ENCODE measurements at regions not wholly inside any gene's neighbourhood (a gene's known extent, or its start where the extent isn't known, plus 50 kb on each side); places are given as distances from the start of the nearest gene placed in this dataset.

DNA sequence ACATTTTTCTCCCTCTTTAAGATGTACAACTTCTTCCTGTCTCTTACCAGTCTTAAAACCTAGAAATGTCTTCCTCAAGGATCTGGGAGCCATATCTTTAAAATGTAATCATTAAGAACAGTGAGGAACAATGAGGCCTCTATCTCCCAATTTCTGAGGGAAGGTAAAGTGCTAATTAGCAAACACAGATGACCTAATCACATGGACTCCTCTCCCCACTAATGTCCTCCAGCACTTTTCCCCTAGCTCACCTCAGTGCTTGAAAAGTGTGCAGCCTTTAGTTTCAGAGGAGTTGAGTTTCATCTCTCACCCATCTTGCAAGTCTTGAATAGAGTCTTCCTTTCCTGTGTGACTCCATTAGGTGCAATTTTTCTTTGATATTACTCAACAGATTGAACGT lies 771.0 kb downstream of the PDCD6IP start:
- no peak for DNase-seq
- Histone ChIP-seq H3K4me1 (no peaks in the 10 kb centered on the region), H3K27ac (peak overlapping the region in 1 of 10 donors; percentile 58), H3K36me3 (no peaks in the 10 kb centered on the region), H3K4me3 (no peak overlapping the region), H3K27me3 (peaks cover 0 to 2% (median 0%) of the 10 kb centered on the region in 7 donors), H3K9me3 (peaks cover 0 to 25% (median 10%) of the 10 kb centered on the region in 11 donors)
- 41 to 67% methylated on average over 1 of the region's 1 CpG for WGBS, 2 donors
- TF ChIP-seq, protein P1, sequence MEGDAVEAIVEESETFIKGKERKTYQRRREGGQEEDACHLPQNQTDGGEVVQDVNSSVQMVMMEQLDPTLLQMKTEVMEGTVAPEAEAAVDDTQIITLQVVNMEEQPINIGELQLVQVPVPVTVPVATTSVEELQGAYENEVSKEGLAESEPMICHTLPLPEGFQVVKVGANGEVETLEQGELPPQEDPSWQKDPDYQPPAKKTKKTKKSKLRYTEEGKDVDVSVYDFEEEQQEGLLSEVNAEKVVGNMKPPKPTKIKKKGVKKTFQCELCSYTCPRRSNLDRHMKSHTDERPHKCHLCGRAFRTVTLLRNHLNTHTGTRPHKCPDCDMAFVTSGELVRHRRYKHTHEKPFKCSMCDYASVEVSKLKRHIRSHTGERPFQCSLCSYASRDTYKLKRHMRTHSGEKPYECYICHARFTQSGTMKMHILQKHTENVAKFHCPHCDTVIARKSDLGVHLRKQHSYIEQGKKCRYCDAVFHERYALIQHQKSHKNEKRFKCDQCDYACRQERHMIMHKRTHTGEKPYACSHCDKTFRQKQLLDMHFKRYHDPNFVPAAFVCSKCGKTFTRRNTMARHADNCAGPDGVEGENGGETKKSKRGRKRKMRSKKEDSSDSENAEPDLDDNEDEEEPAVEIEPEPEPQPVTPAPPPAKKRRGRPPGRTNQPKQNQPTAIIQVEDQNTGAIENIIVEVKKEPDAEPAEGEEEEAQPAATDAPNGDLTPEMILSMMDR (IDR thresholded peaks at IDR 0.05) = no peak
- ATAC-seq = no peak
- intact Hi-C loops (cut with DNase I) = no loop called here

DNA sequence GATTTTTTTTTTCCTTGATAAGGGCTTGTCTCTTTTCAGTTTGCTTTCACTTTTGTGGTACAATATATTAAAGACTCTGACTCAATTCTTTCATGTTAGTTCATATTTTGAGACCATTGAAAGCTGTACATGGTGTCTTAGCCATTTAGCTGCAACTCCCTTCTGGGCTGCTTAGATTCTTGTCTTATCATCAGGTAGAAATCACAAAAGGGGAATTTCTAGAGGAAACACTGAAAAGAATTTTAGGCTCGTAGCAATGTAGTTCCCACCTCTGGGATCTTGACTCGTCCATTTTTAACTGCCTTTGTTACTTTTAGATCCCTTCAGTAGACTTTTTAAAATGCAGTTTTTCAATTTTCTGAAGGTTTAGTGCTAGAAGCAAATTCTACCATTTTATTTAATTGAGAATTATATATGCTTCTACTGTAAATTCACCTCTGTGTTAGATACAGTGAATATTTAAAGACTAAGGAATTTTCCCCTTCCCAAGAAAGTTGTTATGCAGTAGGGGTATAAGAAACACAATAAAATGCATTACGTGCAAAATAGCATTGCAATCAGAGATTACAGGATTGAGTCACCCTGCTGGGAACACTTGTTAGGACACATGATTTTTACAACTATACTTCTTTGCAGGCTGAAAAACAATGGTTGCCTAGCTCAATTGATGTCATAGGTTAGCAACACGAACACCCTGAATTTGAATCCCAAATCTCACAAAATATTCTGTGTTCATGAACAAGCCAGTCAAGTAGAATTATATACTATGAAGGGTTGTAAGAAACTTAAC lies 772.7 kb downstream of the PDCD6IP start:
- 55 to 61% methylated on average over 4 of the region's 4 CpGs for WGBS, 2 donors
- Histone ChIP-seq H3K4me3 (no peak overlapping the region), H3K27me3 (peaks cover 0 to 4% (median 0%) of the 10 kb centered on the region in 7 donors), H3K9me3 (peaks cover 0 to 9% (median under 1%) of the 10 kb centered on the region in 11 donors), H3K36me3 (no peaks in the 10 kb centered on the region), H3K27ac (no peak overlapping the region), H3K4me1 (no peaks in the 10 kb centered on the region)
- TF ChIP-seq, protein P1 (IDR thresholded peaks at IDR 0.05) = no peak
- ATAC-seq (no peak), DNase-seq (no peak)
- intact Hi-C loops (cut with DNase I) = no loop called here

DNA sequence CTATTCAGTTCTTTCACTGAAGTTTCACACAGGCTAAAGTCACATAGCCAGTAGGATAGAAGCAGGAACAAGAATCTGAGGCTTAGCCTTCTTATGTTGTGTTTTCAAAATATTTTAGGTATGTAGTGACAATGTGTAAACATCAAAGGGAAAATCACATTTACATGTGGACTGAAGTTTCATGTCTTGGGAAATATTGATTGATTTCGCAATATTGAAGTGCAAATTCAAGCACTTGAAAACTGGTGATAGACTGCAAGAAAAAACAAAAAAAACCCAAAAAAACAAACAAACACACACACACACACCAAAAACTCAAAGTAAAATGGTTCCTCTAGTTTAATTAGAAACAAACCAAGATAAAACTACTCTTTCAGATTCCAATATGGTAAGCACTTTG lies 773.3 kb downstream of the PDCD6IP start:
- no peaks in the 10 kb centered on the region for H3K4me1 ChIP-seq
- H3K9me3 ChIP-seq = peaks cover 0 to 3% (median 0%) of the 10 kb centered on the region in 11 donors
- no peak overlapping the region for H3K27ac ChIP-seq
- no peak overlapping the region for H3K4me3 ChIP-seq
- no peak for ATAC-seq
- intact Hi-C loops (cut with DNase I) = no loop called here
- no peak for DNase-seq
- peaks cover 0 to 5% (median 0%) of the 10 kb centered on the region in 7 donors for H3K27me3 ChIP-seq
- TF ChIP-seq, protein P1 (IDR thresholded peaks at IDR 0.05) = no peak
- WGBS, 2 donors = 96 to 97% methylated on average over 1 of the region's 1 CpG
- H3K36me3 ChIP-seq = no peaks in the 10 kb centered on the region

DNA sequence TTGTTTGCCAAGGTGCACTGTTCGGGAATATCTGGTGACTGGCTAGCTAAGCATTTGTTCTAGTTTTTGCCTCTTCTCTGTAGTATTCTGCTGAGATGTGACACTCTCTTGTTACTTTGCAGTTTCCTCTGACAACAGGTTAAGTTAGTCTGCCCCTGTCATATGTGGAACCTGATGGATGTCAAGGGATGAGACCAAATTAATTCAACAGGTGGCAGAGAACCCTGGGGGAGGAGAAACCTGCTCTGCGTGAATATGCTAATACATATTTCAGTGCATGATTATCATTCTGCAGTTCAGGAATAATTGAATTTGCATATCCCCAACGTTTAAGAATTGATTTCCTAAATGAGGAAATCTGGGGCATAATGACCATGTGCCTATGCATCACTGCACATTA lies 777.3 kb downstream of the PDCD6IP start:
- Histone ChIP-seq H3K27me3 (peaks cover 0 to 14% (median 0%) of the 10 kb centered on the region in 7 donors), H3K36me3 (no peaks in the 10 kb centered on the region), H3K4me3 (no peak overlapping the region), H3K27ac (no peak overlapping the region), H3K9me3 (no peaks in the 10 kb centered on the region), H3K4me1 (no peaks in the 10 kb centered on the region)
- WGBS, 2 donors = 66 to 73% methylated on average over 3 of the region's 3 CpGs
- TF ChIP-seq, protein P1 (IDR thresholded peaks at IDR 0.05) = no peak
- intact Hi-C loops (cut with DNase I) = no loop called here
- ATAC-seq = no peak
- no peak for DNase-seq

Data from heart right ventricle (tissue), 16 donors.